ENCODE measurements at regions not wholly inside any gene's neighbourhood (a gene's known extent, or its start where the extent isn't known, plus 50 kb on each side); places are given as distances from the start of the nearest gene placed in this dataset.

GRCh38 chr2:120785228-120785966, 49.7 kb downstream of the GLI2 start:
- CTCF ChIA-PET = no interaction called here
- Mint-ChIP-seq H3K4me1 (peaks cover 4% of the 10 kb centered on the region), H3K27ac (no peak overlapping the region), H3K4me3 (no peak overlapping the region), H3K9me3 (ENCODE audit: low read depth) (no peaks in the 10 kb centered on the region), H3K36me3 (no peaks in the 10 kb centered on the region), H3K27me3 (no peaks in the 10 kb centered on the region)
- DNase-seq (no peak), ATAC-seq (no peak)

GRCh38 chr2:120786038-120786960, 50.6 kb downstream of the GLI2 start:
- H3K4me3 Mint-ChIP-seq = no peak overlapping the region
- H3K36me3 Mint-ChIP-seq = no peaks in the 10 kb centered on the region
- DNase-seq (no peak), ATAC-seq (no peak)
- peaks cover 4% of the 10 kb centered on the region for H3K4me1 Mint-ChIP-seq
- no peak overlapping the region for H3K27ac Mint-ChIP-seq
- H3K9me3 Mint-ChIP-seq (ENCODE audit: low read depth) = no peaks in the 10 kb centered on the region
- CTCF ChIA-PET = no interaction called here
- no peaks in the 10 kb centered on the region for H3K27me3 Mint-ChIP-seq

DNA sequence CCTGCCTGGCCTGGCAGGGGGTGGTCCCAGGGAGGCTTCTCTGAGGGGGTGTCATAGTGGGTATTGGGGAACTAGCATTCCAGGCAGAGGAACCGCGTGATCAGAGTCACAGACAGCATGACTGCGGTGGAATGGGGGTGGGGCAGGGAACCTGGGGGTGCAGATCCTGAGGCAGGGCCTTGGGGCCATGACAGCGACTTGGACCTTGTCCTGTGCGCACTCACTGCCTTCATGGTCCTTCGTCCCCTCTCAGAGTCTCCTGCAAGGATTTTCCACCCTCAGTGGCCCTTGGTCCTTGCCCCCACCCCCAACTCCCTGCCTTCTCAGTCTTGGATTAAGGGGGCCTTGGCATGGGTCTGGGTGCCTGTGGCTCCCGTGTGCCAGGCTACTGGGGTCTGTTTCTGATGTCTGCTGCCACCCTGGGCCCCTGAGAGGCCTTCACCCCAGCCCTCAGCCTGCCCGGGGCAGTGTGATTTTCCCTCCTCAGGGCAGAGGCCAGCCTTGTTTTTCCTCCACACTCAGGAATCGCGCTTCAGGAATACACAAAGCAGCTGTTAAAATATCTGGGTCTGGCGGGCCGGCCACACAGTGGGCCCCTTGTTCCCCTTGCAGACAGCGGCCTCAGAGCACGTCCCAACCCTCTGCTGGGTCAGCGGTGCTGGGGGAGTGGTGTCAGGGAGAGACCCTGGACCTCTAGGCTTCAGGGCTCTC, 51.6 kb downstream of the GLI2 start:
- Mint-ChIP-seq H3K4me3 (no peak overlapping the region), H3K4me1 (peaks cover 4% of the 10 kb centered on the region), H3K36me3 (no peaks in the 10 kb centered on the region), H3K27ac (no peak overlapping the region), H3K27me3 (no peaks in the 10 kb centered on the region), H3K9me3 (ENCODE audit: low read depth) (no peaks in the 10 kb centered on the region)
- no peak for DNase-seq
- CTCF ChIA-PET = no interaction called here
- ATAC-seq = no peak

GRCh38 chr2:120787822-120788700, 52.4 kb downstream of the GLI2 start:
- Mint-ChIP-seq H3K4me1 (peaks cover 4% of the 10 kb centered on the region), H3K36me3 (no peaks in the 10 kb centered on the region), H3K27me3 (no peaks in the 10 kb centered on the region), H3K27ac (no peak overlapping the region), H3K9me3 (ENCODE audit: low read depth) (no peaks in the 10 kb centered on the region), H3K4me3 (no peak overlapping the region)
- CTCF ChIA-PET = no interaction called here
- ATAC-seq (no peak), DNase-seq (no peak)

GRCh38 chr2:120791243-120791961, 55.7 kb downstream of the GLI2 start:
- Mint-ChIP-seq H3K27ac (no peak overlapping the region), H3K4me3 (no peak overlapping the region), H3K4me1 (no peaks in the 10 kb centered on the region), H3K9me3 (ENCODE audit: low read depth) (no peaks in the 10 kb centered on the region), H3K27me3 (no peaks in the 10 kb centered on the region), H3K36me3 (no peaks in the 10 kb centered on the region)
- CTCF ChIA-PET = no interaction called here
- DNase-seq = no peak
- no peak for ATAC-seq

DNA sequence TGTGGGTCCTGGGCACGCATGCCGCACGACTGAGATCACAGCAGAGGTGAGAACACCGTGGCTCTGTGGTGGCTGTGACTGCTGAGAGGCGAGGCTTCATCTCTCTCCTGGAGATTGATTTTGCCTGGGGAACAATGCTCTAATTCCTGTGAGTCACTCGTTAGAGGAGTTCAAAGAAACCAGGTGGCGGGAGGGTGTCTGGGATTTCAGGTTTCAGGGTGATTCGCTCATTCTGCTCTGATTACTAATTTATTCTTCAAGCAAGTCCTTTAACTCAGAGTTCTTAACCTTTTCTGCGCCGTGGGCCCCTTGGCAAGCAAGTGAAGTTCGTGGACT, 56.3 kb downstream of the GLI2 start:
- no peak for ATAC-seq
- no peaks in the 10 kb centered on the region for H3K27me3 Mint-ChIP-seq
- no peak overlapping the region for H3K4me3 Mint-ChIP-seq
- DNase-seq = no peak
- CTCF ChIA-PET = no interaction called here
- no peaks in the 10 kb centered on the region for H3K9me3 Mint-ChIP-seq (ENCODE audit: low read depth)
- no peaks in the 10 kb centered on the region for H3K36me3 Mint-ChIP-seq
- no peak overlapping the region for H3K27ac Mint-ChIP-seq
- H3K4me1 Mint-ChIP-seq = no peaks in the 10 kb centered on the region

DNA sequence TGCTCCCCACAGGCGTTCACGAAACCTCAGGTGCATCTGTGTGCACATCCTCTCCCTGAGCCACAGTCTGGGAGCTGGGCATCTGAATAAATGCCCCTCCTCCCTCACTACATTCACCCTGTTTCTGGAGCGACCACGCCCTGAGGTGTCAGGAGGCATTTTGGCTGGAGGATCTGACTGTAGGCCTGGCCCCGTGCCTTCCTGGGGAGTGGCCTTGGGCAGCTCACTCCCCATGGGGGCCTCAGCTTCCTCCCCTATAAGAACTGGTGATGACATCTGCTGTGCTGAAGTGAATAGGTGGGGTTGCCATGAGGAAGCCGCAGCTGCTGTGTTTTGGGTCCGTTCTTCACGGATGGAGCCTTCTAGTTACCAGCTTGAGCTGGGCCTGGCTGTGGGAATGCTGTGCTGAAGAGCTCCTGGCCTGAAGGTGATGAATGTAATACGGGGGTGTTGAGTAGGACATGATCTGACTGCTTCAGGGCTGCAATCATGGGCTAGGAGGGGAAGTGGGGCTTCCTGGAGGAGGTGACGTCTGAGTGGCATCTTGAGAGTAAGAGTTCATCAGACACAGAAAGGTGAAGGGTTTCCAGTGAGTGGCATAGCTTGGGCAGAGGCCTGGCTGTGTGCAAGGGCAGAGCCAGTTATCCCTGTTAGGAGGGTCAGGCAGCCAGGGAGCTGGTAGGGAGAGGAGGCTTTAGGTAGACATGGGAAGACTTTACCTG, 58.2 kb downstream of the GLI2 start:
- Mint-ChIP-seq H3K27me3 (no peaks in the 10 kb centered on the region), H3K36me3 (no peaks in the 10 kb centered on the region), H3K4me3 (no peak overlapping the region), H3K9me3 (ENCODE audit: low read depth) (no peaks in the 10 kb centered on the region), H3K27ac (no peak overlapping the region), H3K4me1 (no peaks in the 10 kb centered on the region)
- ATAC-seq = no peak
- no peak for DNase-seq
- CTCF ChIA-PET = no interaction called here

- H3K4me3 Mint-ChIP-seq = no peak overlapping the region
- H3K27me3 Mint-ChIP-seq = no peaks in the 10 kb centered on the region
- H3K27ac Mint-ChIP-seq = no peak overlapping the region
- DNase-seq (no peak), ATAC-seq (no peak)
- CTCF ChIA-PET = no interaction called here
- no peaks in the 10 kb centered on the region for H3K9me3 Mint-ChIP-seq (ENCODE audit: low read depth)
- no peaks in the 10 kb centered on the region for H3K36me3 Mint-ChIP-seq
- H3K4me1 Mint-ChIP-seq = no peaks in the 10 kb centered on the region
These were observed 59.0 kb downstream of the GLI2 start for GRCh38 chr2:120794716-120795115.

- DNase-seq (no peak), ATAC-seq (no peak)
- no peaks in the 10 kb centered on the region for H3K4me1 Mint-ChIP-seq
- no peaks in the 10 kb centered on the region for H3K9me3 Mint-ChIP-seq (ENCODE audit: low read depth)
- H3K36me3 Mint-ChIP-seq = no peaks in the 10 kb centered on the region
- H3K27ac Mint-ChIP-seq = no peak overlapping the region
- no peak overlapping the region for H3K4me3 Mint-ChIP-seq
- no peaks in the 10 kb centered on the region for H3K27me3 Mint-ChIP-seq
- CTCF ChIA-PET = no interaction called here
These were observed 60.4 kb downstream of the GLI2 start for GRCh38 chr2:120796094-120796493.

GRCh38 chr2:120797421-120798221, 62.0 kb downstream of the GLI2 start:
- CTCF ChIA-PET = no interaction called here
- Mint-ChIP-seq H3K9me3 (ENCODE audit: low read depth) (no peaks in the 10 kb centered on the region), H3K36me3 (no peaks in the 10 kb centered on the region), H3K4me3 (no peak overlapping the region), H3K27me3 (peaks cover 2% of the 10 kb centered on the region), H3K27ac (no peak overlapping the region), H3K4me1 (no peaks in the 10 kb centered on the region)
- ATAC-seq (no peak), DNase-seq (no peak)

DNA sequence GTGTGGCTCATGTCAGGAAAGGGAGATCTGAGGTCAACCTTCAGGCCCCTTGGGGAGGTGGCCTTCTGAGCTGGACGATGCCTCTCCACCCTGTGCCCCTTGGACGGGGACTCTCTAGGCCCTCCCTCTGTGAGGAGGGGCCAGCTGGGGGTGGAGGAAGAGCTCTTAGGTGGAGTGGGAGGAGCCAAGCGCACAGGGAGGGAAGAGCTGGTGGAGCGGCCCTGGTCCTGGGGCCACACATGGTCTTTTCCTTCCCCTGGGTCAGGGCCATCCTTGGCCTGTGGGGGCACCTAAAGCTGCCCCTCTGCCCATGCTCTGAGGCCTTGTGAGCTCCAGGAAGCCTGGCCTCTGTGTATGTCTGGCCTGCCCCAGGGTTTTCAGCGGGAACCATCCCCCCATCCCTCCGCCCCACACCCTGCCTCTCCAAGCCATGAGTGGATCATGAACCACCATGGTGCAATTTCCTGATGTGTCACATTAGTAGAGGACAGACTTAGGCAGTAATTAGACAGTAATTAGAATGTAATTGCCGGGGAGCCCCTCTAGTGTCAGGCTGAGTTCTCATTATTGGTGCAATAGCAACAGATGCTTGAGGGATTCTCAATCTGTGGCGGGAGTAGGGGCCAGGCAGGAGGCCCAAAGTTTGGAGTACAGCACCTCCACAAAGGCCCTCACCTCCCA, 63.0 kb downstream of the GLI2 start:
- H3K9me3 Mint-ChIP-seq (ENCODE audit: low read depth) = no peaks in the 10 kb centered on the region
- ATAC-seq = no peak
- no peaks in the 10 kb centered on the region for H3K36me3 Mint-ChIP-seq
- CTCF ChIA-PET = no interaction called here
- no peak overlapping the region for H3K27ac Mint-ChIP-seq
- no peak for DNase-seq
- H3K4me1 Mint-ChIP-seq = no peaks in the 10 kb centered on the region
- H3K4me3 Mint-ChIP-seq = no peak overlapping the region
- peaks cover 5% of the 10 kb centered on the region for H3K27me3 Mint-ChIP-seq
